ENCODE measurements at regions not wholly inside any gene's neighbourhood (a gene's known extent, or its start where the extent isn't known, plus 50 kb on each side); places are given as distances from the start of the nearest gene placed in this dataset.

DNA sequence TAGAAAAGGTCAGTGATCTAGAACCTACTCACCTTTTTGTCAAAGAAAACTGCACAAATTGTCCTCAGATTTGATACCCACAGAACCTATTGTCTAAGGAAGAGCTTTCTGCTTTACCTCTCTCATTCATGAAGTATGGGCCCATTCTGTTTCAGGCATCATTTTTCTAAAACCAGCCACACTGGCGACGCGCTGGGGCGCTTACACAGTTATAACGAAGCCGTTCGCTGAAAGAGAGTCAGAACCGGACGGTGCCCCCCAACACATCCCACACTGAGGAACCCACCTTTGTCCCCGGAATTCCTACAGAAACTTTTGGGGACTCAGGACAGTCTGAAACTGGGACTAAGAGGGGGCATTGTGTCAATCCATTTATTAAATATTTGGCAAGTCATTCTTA is 206.3 kb upstream of the HAAO start:
- TF ChIP-seq, protein P1, sequence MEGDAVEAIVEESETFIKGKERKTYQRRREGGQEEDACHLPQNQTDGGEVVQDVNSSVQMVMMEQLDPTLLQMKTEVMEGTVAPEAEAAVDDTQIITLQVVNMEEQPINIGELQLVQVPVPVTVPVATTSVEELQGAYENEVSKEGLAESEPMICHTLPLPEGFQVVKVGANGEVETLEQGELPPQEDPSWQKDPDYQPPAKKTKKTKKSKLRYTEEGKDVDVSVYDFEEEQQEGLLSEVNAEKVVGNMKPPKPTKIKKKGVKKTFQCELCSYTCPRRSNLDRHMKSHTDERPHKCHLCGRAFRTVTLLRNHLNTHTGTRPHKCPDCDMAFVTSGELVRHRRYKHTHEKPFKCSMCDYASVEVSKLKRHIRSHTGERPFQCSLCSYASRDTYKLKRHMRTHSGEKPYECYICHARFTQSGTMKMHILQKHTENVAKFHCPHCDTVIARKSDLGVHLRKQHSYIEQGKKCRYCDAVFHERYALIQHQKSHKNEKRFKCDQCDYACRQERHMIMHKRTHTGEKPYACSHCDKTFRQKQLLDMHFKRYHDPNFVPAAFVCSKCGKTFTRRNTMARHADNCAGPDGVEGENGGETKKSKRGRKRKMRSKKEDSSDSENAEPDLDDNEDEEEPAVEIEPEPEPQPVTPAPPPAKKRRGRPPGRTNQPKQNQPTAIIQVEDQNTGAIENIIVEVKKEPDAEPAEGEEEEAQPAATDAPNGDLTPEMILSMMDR (IDR thresholded peaks at IDR 0.05) = no peak
- no peak for TF ChIP-seq POLR2A (IDR thresholded peaks at IDR 0.05)
